ENCODE measurements at regions not wholly inside any gene's neighbourhood (a gene's known extent, or its start where the extent isn't known, plus 50 kb on each side); places are given as distances from the start of the nearest gene placed in this dataset.
"Not testable (repeated sequence)": the region's sequence is repeated elsewhere in the genome, so short reads cannot be mapped to it uniquely, and the experiment has no call there.

GRCh38 chr11:90650153-90650552, 427.3 kb upstream of the CHORDC1 start:
- H3K36me3 Mint-ChIP-seq (ENCODE audit: low read depth) = no peaks in the 10 kb centered on the region
- no peaks in the 10 kb centered on the region for H3K4me1 Mint-ChIP-seq (ENCODE audit: low read depth)
- H3K9me3 Mint-ChIP-seq = no peaks in the 10 kb centered on the region
- H3K4me3 Mint-ChIP-seq = no peak overlapping the region
- no peaks in the 10 kb centered on the region for H3K27me3 Mint-ChIP-seq (ENCODE audit: low read depth)
- H3K27ac Mint-ChIP-seq = no peak overlapping the region

GRCh38 chr11:90646706-90647105, 423.9 kb upstream of the CHORDC1 start:
- Mint-ChIP-seq H3K27me3 (ENCODE audit: low read depth) (no peaks in the 10 kb centered on the region), H3K4me3 (no peak overlapping the region), H3K9me3 (no peaks in the 10 kb centered on the region), H3K27ac (no peak overlapping the region), H3K4me1 (ENCODE audit: low read depth) (no peaks in the 10 kb centered on the region), H3K36me3 (ENCODE audit: low read depth) (no peaks in the 10 kb centered on the region)

DNA sequence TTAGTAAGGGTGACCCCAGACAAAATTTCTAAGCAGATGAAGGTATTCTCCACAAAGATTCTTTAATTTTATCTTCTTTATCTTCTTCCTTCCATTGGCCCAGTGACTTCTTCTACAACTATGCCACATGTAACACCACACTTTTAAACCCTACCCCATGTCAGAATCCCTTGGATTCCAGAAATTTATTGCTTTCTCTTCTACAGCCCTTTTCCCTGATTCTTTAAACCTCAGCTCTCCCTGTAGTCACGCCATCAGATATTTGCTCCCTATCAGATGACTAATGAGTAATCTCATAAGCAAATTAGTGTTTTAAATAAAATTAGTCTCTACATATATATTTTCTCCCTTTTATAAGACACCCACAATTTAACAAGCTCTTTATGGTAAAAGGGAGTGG, 423.4 kb upstream of the CHORDC1 start:
- Mint-ChIP-seq H3K27me3 (ENCODE audit: low read depth) (no peaks in the 10 kb centered on the region), H3K9me3 (no peaks in the 10 kb centered on the region), H3K4me3 (no peak overlapping the region), H3K36me3 (ENCODE audit: low read depth) (no peaks in the 10 kb centered on the region), H3K27ac (no peak overlapping the region), H3K4me1 (ENCODE audit: low read depth) (no peaks in the 10 kb centered on the region)

DNA sequence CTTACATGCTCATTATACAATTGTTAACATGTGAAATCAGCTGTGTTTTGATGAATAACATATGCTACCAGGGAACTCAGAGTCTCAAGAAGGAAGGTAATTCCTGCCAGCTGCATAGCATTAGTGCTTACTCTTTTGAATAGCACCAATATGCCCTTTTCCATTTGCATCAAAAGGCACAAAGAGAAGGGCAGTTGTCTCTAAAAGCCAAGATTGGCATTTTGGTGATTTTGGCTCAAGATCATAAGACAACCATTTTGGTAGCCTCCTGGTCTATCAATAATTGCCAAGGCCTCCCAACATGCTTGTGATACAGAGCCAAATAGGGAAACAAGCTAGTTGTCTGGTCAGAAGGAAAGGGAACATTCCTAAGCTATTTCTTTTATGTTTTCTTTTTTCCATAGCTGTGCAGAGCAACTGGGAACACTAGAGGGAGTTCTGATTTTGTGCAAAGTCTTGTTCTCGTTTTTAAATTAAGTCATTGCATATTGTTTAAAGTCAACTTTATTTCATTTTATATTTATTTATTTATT, 416.7 kb upstream of the CHORDC1 start:
- Mint-ChIP-seq H3K4me1 (ENCODE audit: low read depth) (no peaks in the 10 kb centered on the region), H3K27ac (no peak overlapping the region), H3K27me3 (ENCODE audit: low read depth) (no peaks in the 10 kb centered on the region), H3K4me3 (no peak overlapping the region), H3K36me3 (ENCODE audit: low read depth) (no peaks in the 10 kb centered on the region), H3K9me3 (peaks cover 3% of the 10 kb centered on the region)

- Mint-ChIP-seq H3K9me3 (peaks cover 3% of the 10 kb centered on the region), H3K4me1 (ENCODE audit: low read depth) (no peaks in the 10 kb centered on the region), H3K27me3 (ENCODE audit: low read depth) (no peaks in the 10 kb centered on the region), H3K4me3 (no peak overlapping the region), H3K27ac (no peak overlapping the region), H3K36me3 (ENCODE audit: low read depth) (no peaks in the 10 kb centered on the region)
These were observed 413.0 kb upstream of the CHORDC1 start for GRCh38 chr11:90635886-90636285.

DNA sequence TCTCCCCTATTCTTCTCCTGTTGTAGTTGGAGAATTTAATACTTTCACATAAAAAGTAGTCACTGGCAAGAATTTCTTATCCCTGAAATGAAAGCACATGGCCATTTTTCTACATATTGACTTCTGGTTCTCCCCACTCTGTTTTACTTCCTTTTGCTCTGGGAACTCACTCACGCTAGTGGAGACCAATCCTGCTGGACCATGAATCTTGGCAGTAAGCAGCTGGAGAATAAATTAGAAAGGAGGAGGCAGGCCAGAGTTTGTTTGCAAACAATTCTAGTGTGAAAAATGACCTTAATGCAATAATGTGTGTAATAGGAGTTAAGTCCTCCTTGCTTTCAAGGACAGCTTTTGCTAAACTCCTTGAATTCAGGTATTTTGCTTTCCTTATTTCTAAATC, 412.3 kb upstream of the CHORDC1 start:
- Mint-ChIP-seq H3K36me3 (ENCODE audit: low read depth) (no peaks in the 10 kb centered on the region), H3K27me3 (ENCODE audit: low read depth) (no peaks in the 10 kb centered on the region), H3K9me3 (peaks cover 3% of the 10 kb centered on the region), H3K4me1 (ENCODE audit: low read depth) (no peaks in the 10 kb centered on the region), H3K4me3 (no peak overlapping the region), H3K27ac (no peak overlapping the region)

- no peak overlapping the region for H3K4me3 Mint-ChIP-seq
- H3K36me3 Mint-ChIP-seq (ENCODE audit: low read depth) = no peaks in the 10 kb centered on the region
- H3K27ac Mint-ChIP-seq = no peak overlapping the region
- H3K9me3 Mint-ChIP-seq = no peaks in the 10 kb centered on the region
- no peaks in the 10 kb centered on the region for H3K4me1 Mint-ChIP-seq (ENCODE audit: low read depth)
- no peaks in the 10 kb centered on the region for H3K27me3 Mint-ChIP-seq (ENCODE audit: low read depth)
These were observed 407.3 kb upstream of the CHORDC1 start for GRCh38 chr11:90630176-90630575.

- H3K4me1 Mint-ChIP-seq (ENCODE audit: low read depth) = no peaks in the 10 kb centered on the region
- no peaks in the 10 kb centered on the region for H3K27me3 Mint-ChIP-seq (ENCODE audit: low read depth)
- no peak overlapping the region for H3K4me3 Mint-ChIP-seq
- no peaks in the 10 kb centered on the region for H3K36me3 Mint-ChIP-seq (ENCODE audit: low read depth)
- no peak overlapping the region for H3K27ac Mint-ChIP-seq
- no peaks in the 10 kb centered on the region for H3K9me3 Mint-ChIP-seq
These were observed 406.5 kb upstream of the CHORDC1 start for GRCh38 chr11:90629229-90629806.

GRCh38 chr11:90614318-90614717, 391.5 kb upstream of the CHORDC1 start:
- H3K36me3 Mint-ChIP-seq (ENCODE audit: low read depth) = no peaks in the 10 kb centered on the region
- no peaks in the 10 kb centered on the region for H3K27me3 Mint-ChIP-seq (ENCODE audit: low read depth)
- no peaks in the 10 kb centered on the region for H3K4me1 Mint-ChIP-seq (ENCODE audit: low read depth)
- no peak overlapping the region for H3K4me3 Mint-ChIP-seq
- no peaks in the 10 kb centered on the region for H3K9me3 Mint-ChIP-seq
- no peak overlapping the region for H3K27ac Mint-ChIP-seq

DNA sequence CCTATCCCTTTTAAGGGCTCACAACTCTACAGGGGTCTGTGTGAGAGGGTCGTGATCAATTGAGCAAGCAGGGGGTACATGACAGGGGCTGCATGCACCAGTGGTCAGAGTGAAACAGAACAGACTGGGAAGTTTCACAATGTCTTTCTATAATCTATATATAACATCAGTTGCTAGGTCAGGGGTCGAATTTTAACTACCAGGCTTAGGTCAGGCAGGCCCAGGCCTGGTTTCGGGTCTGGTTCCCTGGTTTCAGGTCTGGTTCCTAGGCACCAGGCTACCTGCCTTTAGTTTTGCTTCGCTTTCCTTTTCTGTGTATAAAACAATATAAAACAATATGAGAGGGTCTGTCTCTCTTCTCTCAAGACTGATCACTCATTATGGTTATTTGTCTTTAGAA, 390.2 kb upstream of the CHORDC1 start:
- H3K4me1 Mint-ChIP-seq (ENCODE audit: low read depth); H3K27ac Mint-ChIP-seq; H3K4me3 Mint-ChIP-seq; H3K9me3 Mint-ChIP-seq; H3K27me3 Mint-ChIP-seq (ENCODE audit: low read depth); H3K36me3 Mint-ChIP-seq (ENCODE audit: low read depth): not testable (repeated sequence)

DNA sequence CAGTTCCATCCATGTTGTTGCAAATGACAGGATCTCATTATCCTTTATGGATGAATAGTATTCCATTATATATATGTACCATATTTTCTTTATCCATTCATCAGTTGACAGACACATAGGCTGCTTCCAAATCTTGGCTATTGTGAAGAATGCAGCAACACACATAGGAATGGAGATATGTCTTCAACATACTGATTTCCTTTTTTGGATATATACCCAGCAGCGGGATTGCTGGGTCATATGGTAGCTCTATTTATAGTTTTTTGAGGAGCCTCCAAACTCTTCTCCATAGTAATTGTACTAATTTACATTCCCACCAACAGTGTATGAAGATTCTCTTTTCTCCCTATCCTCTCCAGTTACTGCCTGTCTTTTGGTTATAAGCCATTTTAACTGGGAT, 383.9 kb upstream of the CHORDC1 start:
- no peak overlapping the region for H3K27ac Mint-ChIP-seq
- H3K4me3 Mint-ChIP-seq = no peak overlapping the region
- no peaks in the 10 kb centered on the region for H3K27me3 Mint-ChIP-seq (ENCODE audit: low read depth)
- no peaks in the 10 kb centered on the region for H3K9me3 Mint-ChIP-seq
- no peaks in the 10 kb centered on the region for H3K36me3 Mint-ChIP-seq (ENCODE audit: low read depth)
- no peaks in the 10 kb centered on the region for H3K4me1 Mint-ChIP-seq (ENCODE audit: low read depth)

GRCh38 chr11:90601261-90601660, 378.4 kb upstream of the CHORDC1 start:
- H3K36me3 Mint-ChIP-seq (ENCODE audit: low read depth) = no peaks in the 10 kb centered on the region
- H3K9me3 Mint-ChIP-seq = peaks cover 4% of the 10 kb centered on the region
- H3K4me1 Mint-ChIP-seq (ENCODE audit: low read depth) = no peaks in the 10 kb centered on the region
- H3K27me3 Mint-ChIP-seq (ENCODE audit: low read depth) = no peaks in the 10 kb centered on the region
- H3K27ac Mint-ChIP-seq = no peak overlapping the region
- H3K4me3 Mint-ChIP-seq = no peak overlapping the region

- Mint-ChIP-seq H3K27me3 (ENCODE audit: low read depth) (no peaks in the 10 kb centered on the region), H3K9me3 (peaks cover 9% of the 10 kb centered on the region), H3K27ac (no peak overlapping the region), H3K4me1 (ENCODE audit: low read depth) (no peaks in the 10 kb centered on the region), H3K4me3 (no peak overlapping the region), H3K36me3 (ENCODE audit: low read depth) (no peaks in the 10 kb centered on the region)
These were observed 371.8 kb upstream of the CHORDC1 start for GRCh38 chr11:90594658-90595057.

GRCh38 chr11:90593099-90593498, 370.2 kb upstream of the CHORDC1 start:
- Mint-ChIP-seq H3K4me3 (no peak overlapping the region), H3K36me3 (ENCODE audit: low read depth) (no peaks in the 10 kb centered on the region), H3K27me3 (ENCODE audit: low read depth) (no peaks in the 10 kb centered on the region)

DNA sequence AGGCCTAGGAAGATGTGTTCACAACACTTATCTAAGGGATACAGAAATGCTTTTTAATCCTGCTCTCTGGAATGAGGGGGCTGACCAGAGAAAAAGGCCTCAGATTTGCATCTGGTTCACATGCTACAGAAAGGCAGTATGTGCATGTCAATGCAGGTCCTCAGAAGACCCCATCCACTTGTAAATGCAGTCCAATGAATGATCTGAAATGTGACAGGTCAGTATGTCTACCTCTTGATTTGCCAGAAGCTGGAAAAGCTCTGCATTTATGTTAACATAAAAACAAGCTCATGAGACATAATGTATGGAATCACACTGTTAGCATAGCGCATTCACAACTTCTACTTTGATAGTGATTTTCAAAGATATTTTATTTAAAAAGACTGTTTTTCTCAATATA, 367.4 kb upstream of the CHORDC1 start:
- H3K4me1 Mint-ChIP-seq (ENCODE audit: low read depth) = no peaks in the 10 kb centered on the region
- no peaks in the 10 kb centered on the region for H3K36me3 Mint-ChIP-seq (ENCODE audit: low read depth)
- no peak overlapping the region for H3K27ac Mint-ChIP-seq
- no peaks in the 10 kb centered on the region for H3K27me3 Mint-ChIP-seq (ENCODE audit: low read depth)
- H3K4me3 Mint-ChIP-seq = no peak overlapping the region
- peaks cover 4% of the 10 kb centered on the region for H3K9me3 Mint-ChIP-seq

More at GRCh38 chr11:90593099-90593498, 370.2 kb upstream of the CHORDC1 start:
- no peaks in the 10 kb centered on the region for H3K4me1 Mint-ChIP-seq (ENCODE audit: low read depth)
- H3K27ac Mint-ChIP-seq = no peak overlapping the region
- H3K9me3 Mint-ChIP-seq = peaks cover 9% of the 10 kb centered on the region

DNA sequence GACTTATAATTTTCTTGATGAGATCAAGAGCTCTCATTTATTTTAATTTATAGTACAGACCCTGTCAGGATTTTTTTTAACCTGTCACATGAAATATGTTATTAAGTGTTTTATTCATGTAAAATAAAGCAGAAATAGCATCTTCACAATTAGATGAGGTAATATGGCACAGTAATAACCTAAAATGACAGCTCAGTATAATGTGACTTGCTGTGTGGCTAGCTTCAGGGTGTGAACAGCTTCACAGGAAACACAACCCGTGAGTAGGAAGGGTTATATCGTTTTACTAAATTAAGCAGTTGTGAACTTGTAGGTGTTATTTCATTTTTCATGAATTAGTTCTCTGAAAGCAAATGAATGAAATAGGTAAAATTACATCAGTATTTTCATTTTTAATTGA, 366.9 kb upstream of the CHORDC1 start:
- H3K36me3 Mint-ChIP-seq (ENCODE audit: low read depth) = no peaks in the 10 kb centered on the region
- H3K27ac Mint-ChIP-seq = no peak overlapping the region
- no peaks in the 10 kb centered on the region for H3K27me3 Mint-ChIP-seq (ENCODE audit: low read depth)
- peaks cover 4% of the 10 kb centered on the region for H3K9me3 Mint-ChIP-seq
- H3K4me3 Mint-ChIP-seq = no peak overlapping the region
- H3K4me1 Mint-ChIP-seq (ENCODE audit: low read depth) = no peaks in the 10 kb centered on the region

All from T-helper 1 cell treated with Interleukin-12 subunit alpha and Interleukin-12 subunit beta and Interleukin-4 antibody, amounts not matched to agents 30 μg/mL and 1 μg/mL, for 36 hours (primary cell).